WERI-Rb-1 (cell line): ENCODE measurements at regions not wholly inside any gene's neighbourhood (a gene's known extent, or its start where the extent isn't known, plus 50 kb on each side); places are given as distances from the start of the nearest gene placed in this dataset.

ENCODE experiments used
- DNase-seq: peaks from one replicate; pipeline ENCODE4 v3.0.0-alpha.2; 2020
- H3K27ac ChIP-seq: fragments of 250-450 bp; sonication (Bioruptor Pico); 2 replicates; pipeline ENCODE4 v1.5.1; 2020; ENCODE audit warnings: mild to moderate bottlenecking, moderate library complexity
- H3K27me3 ChIP-seq: fragments of 250-450 bp; sonication (Bioruptor Pico); 2 replicates; pipeline ENCODE4 v1.5.1; 2021; ENCODE audit warnings: mild to moderate bottlenecking, low read depth, moderate library complexity; ENCODE audit not compliant: insufficient read depth, severe bottlenecking
- H3K36me3 ChIP-seq: fragments of 250-450 bp; sonication (Bioruptor Pico); 2 replicates; pipeline ENCODE4 v1.5.1; 2020; ENCODE audit warnings: mild to moderate bottlenecking, moderate library complexity
- H3K4me3 ChIP-seq: 2 replicates; pipeline ENCODE4 v1.5.1; 2011; ENCODE audit warnings: low read depth, mild to moderate bottlenecking, control low read depth, low read length
- H3K9me3 ChIP-seq: fragments of 250-450 bp; sonication (Bioruptor Pico); 2 replicates; pipeline ENCODE4 v1.5.1; 2021; ENCODE audit warnings: mild to moderate bottlenecking, moderate library complexity; ENCODE audit not compliant: severe bottlenecking
- TF ChIP-seq, protein P1 (sequence below): IDR thresholded peaks from 2 replicates; pipeline ENCODE4 v1.5.1; 2011; ENCODE audit warnings: low read depth, mild to moderate bottlenecking, control low read depth, inconsistent platforms, low read length

GRCh38 chr4:130356873-130357272 lies 1260.9 kb downstream of the C4orf33 start:
- Histone ChIP-seq H3K27ac (no peak overlapping the region), H3K9me3 (no peaks in the 10 kb centered on the region), H3K36me3 (no peaks in the 10 kb centered on the region), H3K27me3 (no peaks in the 10 kb centered on the region), H3K4me3 (no peak overlapping the region)
- no peak for DNase-seq
- TF ChIP-seq, protein P1, sequence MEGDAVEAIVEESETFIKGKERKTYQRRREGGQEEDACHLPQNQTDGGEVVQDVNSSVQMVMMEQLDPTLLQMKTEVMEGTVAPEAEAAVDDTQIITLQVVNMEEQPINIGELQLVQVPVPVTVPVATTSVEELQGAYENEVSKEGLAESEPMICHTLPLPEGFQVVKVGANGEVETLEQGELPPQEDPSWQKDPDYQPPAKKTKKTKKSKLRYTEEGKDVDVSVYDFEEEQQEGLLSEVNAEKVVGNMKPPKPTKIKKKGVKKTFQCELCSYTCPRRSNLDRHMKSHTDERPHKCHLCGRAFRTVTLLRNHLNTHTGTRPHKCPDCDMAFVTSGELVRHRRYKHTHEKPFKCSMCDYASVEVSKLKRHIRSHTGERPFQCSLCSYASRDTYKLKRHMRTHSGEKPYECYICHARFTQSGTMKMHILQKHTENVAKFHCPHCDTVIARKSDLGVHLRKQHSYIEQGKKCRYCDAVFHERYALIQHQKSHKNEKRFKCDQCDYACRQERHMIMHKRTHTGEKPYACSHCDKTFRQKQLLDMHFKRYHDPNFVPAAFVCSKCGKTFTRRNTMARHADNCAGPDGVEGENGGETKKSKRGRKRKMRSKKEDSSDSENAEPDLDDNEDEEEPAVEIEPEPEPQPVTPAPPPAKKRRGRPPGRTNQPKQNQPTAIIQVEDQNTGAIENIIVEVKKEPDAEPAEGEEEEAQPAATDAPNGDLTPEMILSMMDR = no peak

GRCh38 chr4:130359542-130359941 lies 1263.6 kb downstream of the C4orf33 start:
- TF ChIP-seq, protein P1 = 0 out of 2 replicates have a peak, but pooled peaks have one; percentile 7
- no peak overlapping the region for H3K27ac ChIP-seq
- H3K27me3 ChIP-seq = no peaks in the 10 kb centered on the region
- H3K4me3 ChIP-seq = no peak overlapping the region
- no peak for DNase-seq
- no peaks in the 10 kb centered on the region for H3K9me3 ChIP-seq
- H3K36me3 ChIP-seq = no peaks in the 10 kb centered on the region

DNA sequence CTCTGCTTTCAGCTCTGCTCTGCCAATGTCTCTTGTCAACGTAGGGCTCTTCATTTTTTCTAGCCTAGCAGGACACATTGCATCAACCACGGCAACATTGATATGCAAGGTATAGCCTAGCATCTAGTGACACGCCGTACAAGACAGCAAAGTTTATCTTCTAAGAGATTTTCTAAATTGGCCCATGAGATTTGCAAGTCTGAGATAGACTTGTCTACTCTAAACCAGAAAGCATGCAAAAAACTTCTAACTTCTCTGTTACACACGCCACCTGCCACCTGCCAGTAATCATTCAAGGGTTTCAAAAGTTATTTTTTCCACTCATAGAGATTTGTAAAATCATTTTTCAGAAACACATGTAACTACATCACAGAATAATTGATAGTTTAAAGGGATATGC lies 1265.7 kb downstream of the C4orf33 start:
- DNase-seq = no peak
- TF ChIP-seq, protein P1 = no peak
- H3K36me3 ChIP-seq = no peaks in the 10 kb centered on the region
- H3K9me3 ChIP-seq = no peaks in the 10 kb centered on the region
- no peaks in the 10 kb centered on the region for H3K27me3 ChIP-seq
- no peak overlapping the region for H3K27ac ChIP-seq
- H3K4me3 ChIP-seq = no peak overlapping the region

DNA sequence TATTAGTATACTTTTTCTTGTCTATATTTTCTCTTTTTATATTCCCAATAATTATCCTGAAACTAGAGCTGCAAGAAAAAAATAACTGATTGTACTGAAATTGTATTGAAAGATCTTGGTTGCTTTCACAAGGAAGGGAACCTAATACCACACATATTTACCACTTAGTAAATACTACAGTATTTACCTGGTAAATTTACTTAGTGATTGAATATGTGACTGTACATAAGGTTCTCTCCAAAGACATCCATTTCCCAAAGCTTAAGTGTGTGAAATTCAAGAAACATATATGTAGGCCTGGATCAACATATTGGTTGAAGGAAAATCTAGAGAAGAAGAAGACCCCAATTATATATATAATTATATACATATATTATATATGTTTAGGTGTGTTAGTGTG lies 1272.7 kb downstream of the C4orf33 start:
- no peaks in the 10 kb centered on the region for H3K27me3 ChIP-seq
- no peak for DNase-seq
- TF ChIP-seq, protein P1 = no peak
- no peaks in the 10 kb centered on the region for H3K9me3 ChIP-seq
- H3K4me3 ChIP-seq = no peak overlapping the region
- no peaks in the 10 kb centered on the region for H3K36me3 ChIP-seq
- H3K27ac ChIP-seq = no peak overlapping the region

DNA sequence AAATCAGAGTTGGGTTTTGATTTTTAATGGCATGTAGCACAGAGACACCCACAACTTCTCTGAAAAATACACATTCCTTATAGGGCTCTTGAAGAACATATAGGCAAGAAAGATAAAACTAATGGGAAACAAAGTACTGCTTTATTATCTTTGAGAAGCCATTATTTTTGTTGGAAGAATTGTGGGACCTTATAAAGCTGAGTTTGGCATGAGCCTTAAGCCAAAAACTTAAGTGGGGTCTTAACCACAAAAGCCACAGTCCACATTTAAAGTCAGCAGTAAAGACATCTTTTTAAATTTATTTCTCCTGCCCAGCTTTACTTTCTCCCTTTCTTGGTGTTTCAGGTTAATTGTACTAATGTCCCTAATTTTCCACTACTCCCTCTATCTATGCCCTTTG lies 1297.3 kb downstream of the C4orf33 start:
- no peaks in the 10 kb centered on the region for H3K36me3 ChIP-seq
- no peak overlapping the region for H3K27ac ChIP-seq
- H3K9me3 ChIP-seq = no peaks in the 10 kb centered on the region
- TF ChIP-seq, protein P1 = no peak
- no peak for DNase-seq
- H3K4me3 ChIP-seq = no peak overlapping the region
- no peaks in the 10 kb centered on the region for H3K27me3 ChIP-seq

DNA sequence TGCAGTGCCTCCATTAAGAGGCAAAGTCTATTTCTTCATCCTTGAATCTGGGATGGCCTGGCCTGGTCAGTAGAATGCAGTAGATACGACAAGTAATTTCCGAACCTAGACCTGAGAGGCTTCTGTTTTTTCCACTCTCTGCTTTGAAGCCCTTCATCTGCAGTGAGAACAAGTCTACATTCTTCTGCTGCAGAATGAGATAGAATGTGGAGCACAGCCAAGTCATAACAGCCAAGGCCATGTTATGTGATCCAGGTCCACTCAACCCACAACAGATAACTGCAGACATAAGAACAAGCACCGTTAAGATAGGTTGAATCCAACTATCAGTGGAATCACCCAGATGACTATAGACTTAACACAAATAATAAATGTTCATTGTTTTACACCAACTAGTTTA lies 1297.7 kb downstream of the C4orf33 start:
- H3K9me3 ChIP-seq = no peaks in the 10 kb centered on the region
- no peaks in the 10 kb centered on the region for H3K27me3 ChIP-seq
- TF ChIP-seq, protein P1 = no peak
- no peak overlapping the region for H3K4me3 ChIP-seq
- H3K27ac ChIP-seq = no peak overlapping the region
- DNase-seq = no peak
- no peaks in the 10 kb centered on the region for H3K36me3 ChIP-seq
